ENCODE measurements at regions not wholly inside any gene's neighbourhood (a gene's known extent, or its start where the extent isn't known, plus 50 kb on each side); places are given as distances from the start of the nearest gene placed in this dataset.
"Not testable (repeated sequence)": the region's sequence is repeated elsewhere in the genome, so short reads cannot be mapped to it uniquely, and the experiment has no call there.

GRCh38 chr3:80929576-80929975 lies 831.9 kb downstream of the GBE1 start:
- H3K9me3 ChIP-seq, result peaks cover 0 to 3% (median 0%) of the 10 kb centered on the region in 4 donors
- H3K4me3 ChIP-seq, result no peak overlapping the region
- TF ChIP-seq, protein P1, sequence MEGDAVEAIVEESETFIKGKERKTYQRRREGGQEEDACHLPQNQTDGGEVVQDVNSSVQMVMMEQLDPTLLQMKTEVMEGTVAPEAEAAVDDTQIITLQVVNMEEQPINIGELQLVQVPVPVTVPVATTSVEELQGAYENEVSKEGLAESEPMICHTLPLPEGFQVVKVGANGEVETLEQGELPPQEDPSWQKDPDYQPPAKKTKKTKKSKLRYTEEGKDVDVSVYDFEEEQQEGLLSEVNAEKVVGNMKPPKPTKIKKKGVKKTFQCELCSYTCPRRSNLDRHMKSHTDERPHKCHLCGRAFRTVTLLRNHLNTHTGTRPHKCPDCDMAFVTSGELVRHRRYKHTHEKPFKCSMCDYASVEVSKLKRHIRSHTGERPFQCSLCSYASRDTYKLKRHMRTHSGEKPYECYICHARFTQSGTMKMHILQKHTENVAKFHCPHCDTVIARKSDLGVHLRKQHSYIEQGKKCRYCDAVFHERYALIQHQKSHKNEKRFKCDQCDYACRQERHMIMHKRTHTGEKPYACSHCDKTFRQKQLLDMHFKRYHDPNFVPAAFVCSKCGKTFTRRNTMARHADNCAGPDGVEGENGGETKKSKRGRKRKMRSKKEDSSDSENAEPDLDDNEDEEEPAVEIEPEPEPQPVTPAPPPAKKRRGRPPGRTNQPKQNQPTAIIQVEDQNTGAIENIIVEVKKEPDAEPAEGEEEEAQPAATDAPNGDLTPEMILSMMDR (IDR thresholded peaks at IDR 0.05), result no peak
- TF ChIP-seq POLR2A (IDR thresholded peaks at IDR 0.05) (no peak), EP300 (IDR thresholded peaks at IDR 0.05) (no peak)
- DNase-seq (ENCODE audit: low spot score in 2 of 2), result no peak
- H3K27me3 ChIP-seq, result no peaks in the 10 kb centered on the region
- H3K36me3 ChIP-seq, result no peaks in the 10 kb centered on the region
- no peaks in the 10 kb centered on the region for H3K4me1 ChIP-seq
- WGBS, 2 donors, result 76 to 84% methylated on average over 1 of the region's 1 CpG
- H3K27ac ChIP-seq, result no peak overlapping the region

DNA sequence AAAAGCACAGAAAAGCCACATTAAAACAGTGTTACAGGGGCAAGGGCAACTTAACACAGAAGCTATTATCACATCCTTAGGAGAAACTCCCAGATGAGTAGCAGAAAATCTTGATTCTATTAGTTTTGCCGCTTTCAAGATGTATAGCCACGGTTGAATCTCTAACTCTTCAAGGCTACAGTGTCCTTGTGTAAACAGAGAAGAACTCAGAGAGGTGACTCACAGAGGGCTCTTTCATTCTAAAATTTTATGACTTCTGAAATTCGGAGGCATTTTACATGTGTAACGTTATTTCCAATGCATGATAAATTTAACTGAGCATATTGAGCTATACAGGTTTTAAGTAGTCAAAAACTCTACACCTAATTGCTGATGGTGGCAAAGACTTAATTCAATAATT lies 846.6 kb downstream of the GBE1 start:
- H3K4me3 ChIP-seq, result no peak overlapping the region
- WGBS, 2 donors, result 29 to 35% methylated on average over 4 of the region's 4 CpGs
- no peak for DNase-seq (ENCODE audit: low spot score in 2 of 2)
- TF ChIP-seq POLR2A (IDR thresholded peaks at IDR 0.05) (no peak), EP300 (IDR thresholded peaks at IDR 0.05) (no peak)
- TF ChIP-seq, protein P1 (IDR thresholded peaks at IDR 0.05), result no peak
- no peaks in the 10 kb centered on the region for H3K4me1 ChIP-seq
- no peak overlapping the region for H3K27ac ChIP-seq
- no peaks in the 10 kb centered on the region for H3K27me3 ChIP-seq
- H3K36me3 ChIP-seq, result no peaks in the 10 kb centered on the region
- H3K9me3 ChIP-seq, result peaks cover 0 to under 1% (median 0%) of the 10 kb centered on the region in 4 donors

GRCh38 chr3:80898211-80898610 lies 863.2 kb downstream of the GBE1 start:
- Histone ChIP-seq H3K9me3 (no peaks in the 10 kb centered on the region), H3K27me3 (no peaks in the 10 kb centered on the region), H3K4me3 (no peak overlapping the region), H3K4me1 (no peaks in the 10 kb centered on the region), H3K27ac (no peak overlapping the region), H3K36me3 (no peaks in the 10 kb centered on the region)
- DNase-seq (ENCODE audit: low spot score in 2 of 2), result no peak
- TF ChIP-seq, protein P1 (IDR thresholded peaks at IDR 0.05), result no peak

DNA sequence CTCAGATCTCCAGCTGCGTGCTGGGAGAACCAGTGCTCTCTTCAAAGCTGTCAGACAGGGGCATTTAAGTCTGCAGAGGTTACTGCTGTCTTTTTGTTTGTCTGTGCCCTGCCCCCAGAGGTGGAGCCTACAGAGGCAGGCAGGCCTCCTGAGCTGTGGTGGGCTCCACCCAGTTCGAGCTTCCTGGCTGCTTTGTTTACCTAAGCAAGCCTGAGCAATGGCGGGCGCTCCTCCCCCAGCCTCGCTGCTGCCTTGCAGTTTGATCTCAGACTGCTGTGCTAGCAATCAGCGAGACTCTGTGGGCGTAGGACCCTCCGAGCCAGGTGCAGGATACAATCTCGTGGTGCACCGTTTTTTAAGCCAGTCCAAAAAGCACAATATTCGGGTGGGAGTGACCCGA lies 864.4 kb downstream of the GBE1 start:
- 82 to 89% methylated on average over 4 of the region's 12 CpGs for WGBS, 2 donors
- H3K27ac ChIP-seq; H3K27me3 ChIP-seq; H3K4me1 ChIP-seq; H3K4me3 ChIP-seq; H3K36me3 ChIP-seq; DNase-seq (ENCODE audit: low spot score in 2 of 2); H3K9me3 ChIP-seq: not testable (repeated sequence)

- Histone ChIP-seq H3K4me3 (no peak overlapping the region), H3K36me3 (no peaks in the 10 kb centered on the region), H3K27me3 (no peaks in the 10 kb centered on the region), H3K4me1 (no peaks in the 10 kb centered on the region), H3K27ac (no peak overlapping the region), H3K9me3 (no peaks in the 10 kb centered on the region)
- 83 to 85% methylated on average over 2 of the region's 2 CpGs for WGBS, 2 donors
- no peak for DNase-seq (ENCODE audit: low spot score in 2 of 2)
- TF ChIP-seq EP300 (IDR thresholded peaks at IDR 0.05) (no peak), POLR2A (IDR thresholded peaks at IDR 0.05) (no peak)
- TF ChIP-seq, protein P1 (IDR thresholded peaks at IDR 0.05), result no peak
These were observed 870.9 kb downstream of the GBE1 start for GRCh38 chr3:80890571-80890970.

DNA sequence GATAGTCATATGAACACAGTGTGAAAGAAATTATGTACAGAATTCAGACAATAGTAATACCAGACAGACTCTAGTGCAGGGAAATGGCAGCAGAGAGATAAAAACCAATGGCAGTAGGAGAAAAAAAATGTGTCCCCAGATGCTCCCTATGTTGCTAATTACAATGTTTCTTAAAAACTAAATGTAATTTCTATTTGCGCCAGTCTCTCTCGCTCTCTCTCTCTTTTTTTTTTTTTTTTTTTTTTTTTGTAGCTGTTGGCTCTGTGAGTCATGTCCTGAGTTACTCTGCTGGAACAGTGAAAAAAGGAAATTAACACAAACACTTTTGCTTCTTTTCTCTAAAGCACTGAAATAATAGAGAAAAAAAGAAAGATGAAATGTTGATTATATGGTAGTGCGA lies 871.9 kb downstream of the GBE1 start:
- TF ChIP-seq EP300 (IDR thresholded peaks at IDR 0.05), result no peak
- TF ChIP-seq, protein P1 (IDR thresholded peaks at IDR 0.05), result no peak
- no peak for TF ChIP-seq POLR2A (IDR thresholded peaks at IDR 0.05)
- no peak overlapping the region for H3K27ac ChIP-seq
- no peaks in the 10 kb centered on the region for H3K36me3 ChIP-seq
- no peaks in the 10 kb centered on the region for H3K27me3 ChIP-seq
- no peaks in the 10 kb centered on the region for H3K4me1 ChIP-seq
- 77 to 84% methylated on average over 3 of the region's 3 CpGs for WGBS, 2 donors
- H3K9me3 ChIP-seq, result no peaks in the 10 kb centered on the region
- H3K4me3 ChIP-seq, result no peak overlapping the region
- no peak for DNase-seq (ENCODE audit: low spot score in 2 of 2)

All from tibial nerve (tissue), 4 donors.